CD14-positive monocyte (primary cell): ENCODE measurements at regions not wholly inside any gene's neighbourhood (a gene's known extent, or its start where the extent isn't known, plus 50 kb on each side); places are given as distances from the start of the nearest gene placed in this dataset.

Experiments
- DNase-seq, 3 donors: peaks; one replicate each; pipeline ENCODE4 v3.0.0-alpha.2; 2011 to 2022
- H2AFZ ChIP-seq: 2 replicates; pipeline ENCODE4 v1.6.0; 2012; ENCODE audit warnings: mild to moderate bottlenecking, low read depth, low read length, inconsistent platforms; ENCODE audit not compliant: insufficient read depth, poor library complexity, severe bottlenecking
- H3K27ac ChIP-seq, 2 donors: 1 replicate in 1 of 2; 2 replicates in 1 of 2; pipeline ENCODE4 v1.5.1; 2012 to 2013; ENCODE audit warnings: low read length in 2 of 2, control low read depth in 1 of 2, inconsistent platforms in 1 of 2, low read depth in 1 of 2, mild to moderate bottlenecking in 1 of 2
- H3K27me3 ChIP-seq, 2 donors: one replicate each; pipeline versions ENCODE4 v1.6.0 to v1.6.1; 2011 to 2013; ENCODE audit warnings: low read length in 2 of 2; ENCODE audit not compliant: control insufficient read depth in 2 of 2, insufficient read depth in 2 of 2
- H3K36me3 ChIP-seq, 2 donors: replicated peaks in 1 of 2; 1 replicate in 1 of 2; 2 replicates in 1 of 2; pipeline versions ENCODE4 v1.5.1 to v1.6.1; 2012 to 2013; ENCODE audit warnings: low read length in 2 of 2, control low read depth in 1 of 2, inconsistent platforms in 1 of 2, mild to moderate bottlenecking in 1 of 2; ENCODE audit not compliant: insufficient read depth in 2 of 2, control insufficient read depth in 1 of 2
- H3K4me1 ChIP-seq, 2 donors: 1 replicate in 1 of 2; 2 replicates in 1 of 2; pipeline versions ENCODE4 v1.5.1 to v1.6.1; 2012 to 2013; ENCODE audit warnings: low read length in 2 of 2, control low read depth in 1 of 2, inconsistent platforms in 1 of 2, mild to moderate bottlenecking in 1 of 2, moderate library complexity in 1 of 2; ENCODE audit not compliant: insufficient read depth in 2 of 2, control insufficient read depth in 1 of 2
- H3K4me2 ChIP-seq: replicated peaks from 2 replicates; pipeline ENCODE3; 2012; ENCODE audit warnings: low read length, moderate library complexity, mild to moderate bottlenecking; ENCODE audit not compliant: poor library complexity, severe bottlenecking; ENCODE audit errors: extremely low read depth
- H3K4me3 ChIP-seq, 3 experiments: fragments of 200-600 bp in 1 of 3; sonication (generic) in 1 of 3; replicated peaks in 1 of 3; 1 replicate in 2 of 3; 2 replicates in 1 of 3; pipeline ENCODE4 v1.5.1; 2011 to 2013; ENCODE audit warnings: low read length in 3 of 3, mild to moderate bottlenecking in 3 of 3, control low read depth in 2 of 3, low read depth in 2 of 3, inconsistent platforms in 1 of 3, moderate library complexity in 1 of 3
- H3K79me2 ChIP-seq: 2 replicates; pipeline ENCODE4 v1.6.0; 2012; ENCODE audit warnings: mild to moderate bottlenecking, control low read depth, inconsistent platforms, low read length, moderate library complexity; ENCODE audit not compliant: insufficient read depth
- H3K9ac ChIP-seq: 2 replicates; pipeline ENCODE4 v1.6.0; 2017; ENCODE audit warnings: low read length, mild to moderate bottlenecking; ENCODE audit not compliant: insufficient read depth, poor library complexity, severe bottlenecking
- H3K9me3 ChIP-seq, 2 donors: replicated peaks in 1 of 2; 1 replicate in 1 of 2; 2 replicates in 1 of 2; pipeline versions ENCODE4 v1.5.1 to v1.6.1; 2012 to 2013; ENCODE audit warnings: low read length in 2 of 2, control low read depth in 1 of 2; ENCODE audit not compliant: control insufficient read depth in 1 of 2, insufficient read depth in 1 of 2
- H4K20me1 ChIP-seq: 2 replicates; pipeline ENCODE4 v1.6.0; 2012; ENCODE audit warnings: mild to moderate bottlenecking, low read length, control low read depth, moderate library complexity; ENCODE audit not compliant: insufficient read depth
- H3K27ac Mint-ChIP-seq, 7 donors: one replicate each; pipeline ENCODE4 v1.8.0; 2020; ENCODE audit warnings: mild to moderate bottlenecking in 7 of 7, mixed read lengths in 7 of 7, moderate library complexity in 6 of 7, inconsistent platforms in 2 of 7
- H3K27me3 Mint-ChIP-seq, 3 donors: one replicate each; pipeline ENCODE4 v1.8.0; 2021 to 2022; ENCODE audit warnings: low read depth in 3 of 3, mild to moderate bottlenecking in 3 of 3, mixed read lengths in 3 of 3, moderate library complexity in 3 of 3, inconsistent platforms in 1 of 3
- H3K36me3 Mint-ChIP-seq, 2 donors: one replicate each; pipeline ENCODE4 v1.8.0; 2020; ENCODE audit warnings: mixed read lengths in 2 of 2, inconsistent platforms in 1 of 2, mild to moderate bottlenecking in 1 of 2
- H3K4me1 Mint-ChIP-seq: one replicate; pipeline ENCODE4 v1.8.0; 2020; ENCODE audit warnings: mild to moderate bottlenecking, mixed read lengths
- H3K4me3 Mint-ChIP-seq, 2 donors: one replicate each; pipeline ENCODE4 v1.8.0; 2020; ENCODE audit warnings: mild to moderate bottlenecking in 2 of 2, mixed read lengths in 2 of 2, moderate library complexity in 1 of 2
- H3K9me3 Mint-ChIP-seq, 7 donors: one replicate each; pipeline ENCODE4 v1.8.0; 2020 to 2022; ENCODE audit warnings: mixed read lengths in 7 of 7, mild to moderate bottlenecking in 6 of 7, moderate library complexity in 6 of 7, inconsistent platforms in 2 of 7
- WGBS: methylation state at CpG from one replicate; pipeline ENCODE4 v1.1.5; 2013; ENCODE audit warnings: missing lambda C conversion rate; ENCODE audit not compliant: insufficient coverage; 5-methylcytosine and 5-hydroxymethylcytosine counted together
- intact Hi-C, 2 donors: fragments of 100-400 bp; cut with micrococcal nuclease; formaldehyde crosslinking; loops; one replicate each; pipeline versions ENCODE4 v1.15.0 to v1.15.1; 2023
- TF ChIP-seq, protein P1 (sequence below): fragments of 200-600 bp; IDR thresholded peaks from one replicate; pipeline ENCODE4 v1.8.0; 2022; ENCODE audit warnings: antibody characterized with exemption, mild to moderate bottlenecking

DNA sequence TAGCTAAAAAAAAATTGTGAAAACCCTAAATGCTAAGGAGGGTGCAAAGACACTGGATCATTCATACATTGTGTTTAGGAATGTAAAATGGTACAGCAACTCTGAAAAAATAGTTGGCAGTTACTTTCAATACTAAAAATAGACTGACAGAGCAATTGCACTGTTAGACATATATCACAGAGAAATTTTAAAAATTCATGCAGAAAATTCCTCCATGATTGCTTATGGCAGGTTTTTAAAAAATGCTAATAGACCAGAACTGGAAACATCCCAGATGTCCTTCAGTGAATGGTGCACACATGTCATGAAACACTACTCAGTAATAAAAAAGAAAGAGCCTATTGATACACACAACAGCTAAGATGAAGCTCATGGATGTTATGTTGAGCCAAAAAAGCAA lies 349.8 kb upstream of the DAB2 start:
- H3K9me3 Mint-ChIP-seq, result peaks cover 0 to 5% (median 0%) of the 10 kb centered on the region in 7 donors
- H3K36me3 Mint-ChIP-seq, result no peaks in the 10 kb centered on the region
- Histone ChIP-seq H3K4me1 (no peaks in the 10 kb centered on the region), H3K27me3 (no peaks in the 10 kb centered on the region), H3K79me2 (no peaks in the 10 kb centered on the region), H3K9me3 (no peaks in the 10 kb centered on the region), H3K27ac (no peak overlapping the region), H3K36me3 (no peaks in the 10 kb centered on the region), H2AFZ (no peak overlapping the region), H3K9ac (no peak overlapping the region), H4K20me1 (no peaks in the 10 kb centered on the region), H3K4me3 (no peak overlapping the region), H3K4me2 (no peak overlapping the region)
- H3K4me3 Mint-ChIP-seq, result no peak overlapping the region
- intact Hi-C loops, result no loop called here
- H3K27ac Mint-ChIP-seq, result no peak overlapping the region
- H3K27me3 Mint-ChIP-seq, result peaks cover 2 to 3% (median 3%) of the 10 kb centered on the region in 3 donors
- TF ChIP-seq, protein P1, sequence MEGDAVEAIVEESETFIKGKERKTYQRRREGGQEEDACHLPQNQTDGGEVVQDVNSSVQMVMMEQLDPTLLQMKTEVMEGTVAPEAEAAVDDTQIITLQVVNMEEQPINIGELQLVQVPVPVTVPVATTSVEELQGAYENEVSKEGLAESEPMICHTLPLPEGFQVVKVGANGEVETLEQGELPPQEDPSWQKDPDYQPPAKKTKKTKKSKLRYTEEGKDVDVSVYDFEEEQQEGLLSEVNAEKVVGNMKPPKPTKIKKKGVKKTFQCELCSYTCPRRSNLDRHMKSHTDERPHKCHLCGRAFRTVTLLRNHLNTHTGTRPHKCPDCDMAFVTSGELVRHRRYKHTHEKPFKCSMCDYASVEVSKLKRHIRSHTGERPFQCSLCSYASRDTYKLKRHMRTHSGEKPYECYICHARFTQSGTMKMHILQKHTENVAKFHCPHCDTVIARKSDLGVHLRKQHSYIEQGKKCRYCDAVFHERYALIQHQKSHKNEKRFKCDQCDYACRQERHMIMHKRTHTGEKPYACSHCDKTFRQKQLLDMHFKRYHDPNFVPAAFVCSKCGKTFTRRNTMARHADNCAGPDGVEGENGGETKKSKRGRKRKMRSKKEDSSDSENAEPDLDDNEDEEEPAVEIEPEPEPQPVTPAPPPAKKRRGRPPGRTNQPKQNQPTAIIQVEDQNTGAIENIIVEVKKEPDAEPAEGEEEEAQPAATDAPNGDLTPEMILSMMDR, result no peak
- DNase-seq, result no peak
- no peaks in the 10 kb centered on the region for H3K4me1 Mint-ChIP-seq

- no peak overlapping the region for H3K4me3 ChIP-seq
- 0% methylated on average over 1 of the region's 2 CpGs for WGBS
- H3K27me3 ChIP-seq, result no peaks in the 10 kb centered on the region
- intact Hi-C loops, result no loop called here
- H3K9me3 Mint-ChIP-seq, result peaks cover 0 to 3% (median 0%) of the 10 kb centered on the region in 7 donors
- H3K4me1 Mint-ChIP-seq, result no peaks in the 10 kb centered on the region
- H3K4me3 Mint-ChIP-seq, result no peak overlapping the region
- no peak overlapping the region for H2AFZ ChIP-seq
- no peaks in the 10 kb centered on the region for H3K9me3 ChIP-seq
- DNase-seq, result no peak
- H3K36me3 Mint-ChIP-seq, result no peaks in the 10 kb centered on the region
- H4K20me1 ChIP-seq, result no peaks in the 10 kb centered on the region
- no peak overlapping the region for H3K27ac ChIP-seq
- peaks cover 0 to 3% (median 2%) of the 10 kb centered on the region in 3 donors for H3K27me3 Mint-ChIP-seq
- no peaks in the 10 kb centered on the region for H3K4me1 ChIP-seq
- H3K79me2 ChIP-seq, result no peaks in the 10 kb centered on the region
- no peak overlapping the region for H3K9ac ChIP-seq
- H3K36me3 ChIP-seq, result no peaks in the 10 kb centered on the region
- H3K4me2 ChIP-seq, result no peak overlapping the region
- TF ChIP-seq, protein P1, result no peak
- no peak overlapping the region for H3K27ac Mint-ChIP-seq
Observed at GRCh38 chr5:39772307-39772706, 347.5 kb upstream of the DAB2 start.
